Retinal pigment epithelial cell (primary cell): ENCODE measurements at regions not wholly inside any gene's neighbourhood (a gene's known extent, or its start where the extent isn't known, plus 50 kb on each side); places are given as distances from the start of the nearest gene placed in this dataset.

Source experiments
- DNase-seq: peaks from one replicate; pipeline ENCODE4 v3.0.0-alpha.2; 2010; ENCODE audit warnings: low read depth
- H3K4me3 ChIP-seq: 2 replicates; pipeline ENCODE4 v1.5.1; 2011; ENCODE audit warnings: mild to moderate bottlenecking, low read length, control low read depth, moderate library complexity
- CTCF ChIP-seq: conservative IDR thresholded peaks from 2 replicates; pipeline ENCODE4 v1.5.1; 2011; ENCODE audit warnings: low read depth, low read length, control low read depth, inconsistent platforms

DNA sequence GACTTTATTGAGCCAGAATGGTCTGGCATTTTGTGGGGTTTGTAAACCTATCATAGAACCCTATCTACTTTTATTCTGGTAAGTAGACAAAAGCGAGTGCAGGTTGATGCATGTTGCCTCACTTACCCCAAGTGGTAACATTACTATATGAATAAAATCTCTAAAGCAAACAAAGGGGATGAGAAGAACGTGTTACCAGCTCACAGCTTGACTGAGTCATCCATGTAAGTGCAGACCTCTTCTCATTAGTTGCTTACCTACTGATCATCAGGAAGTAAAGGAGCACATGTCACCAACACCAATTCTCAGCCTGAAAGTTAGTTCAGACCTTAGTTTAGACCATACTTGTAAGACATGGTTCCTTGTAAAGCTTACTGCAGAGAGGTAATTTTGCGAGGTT, 1328.3 kb downstream of the C4orf33 start:
- no peak for TF ChIP-seq CTCF
- DNase-seq, result no peak

DNA sequence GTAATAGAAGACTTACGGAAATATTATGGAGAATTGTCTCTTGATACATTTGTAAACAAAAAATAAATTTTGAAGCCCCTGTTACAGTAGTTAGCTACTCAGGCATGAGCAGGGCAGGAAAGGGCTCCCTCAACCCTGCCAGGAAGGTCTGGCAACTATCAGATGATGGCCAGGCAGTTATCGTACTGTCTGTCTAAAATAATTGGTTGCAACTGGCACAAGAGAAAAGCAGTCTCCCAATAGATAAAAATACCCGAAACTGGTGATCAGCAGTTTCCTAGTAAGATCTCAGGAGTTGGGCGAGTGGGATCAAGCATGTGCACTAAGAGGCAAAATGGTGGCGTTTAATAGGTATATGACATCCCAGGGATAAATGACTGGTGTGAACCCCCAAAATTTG, 1336.3 kb downstream of the C4orf33 start:
- no peak for TF ChIP-seq CTCF
- H3K4me3 ChIP-seq, result no peak overlapping the region
- no peak for DNase-seq

More for the DNA sequence above, 1328.3 kb downstream of the C4orf33 start:
- H3K4me3 ChIP-seq, result no peak overlapping the region

GRCh38 chr4:130449741-130450140, 1353.8 kb downstream of the C4orf33 start:
- no peak overlapping the region for H3K4me3 ChIP-seq
- no peak for TF ChIP-seq CTCF
- DNase-seq, result no peak

GRCh38 chr4:130468340-130468739, 1372.4 kb downstream of the C4orf33 start:
- TF ChIP-seq CTCF, result no peak
- H3K4me3 ChIP-seq, result no peak overlapping the region
- DNase-seq, result no peak

DNA sequence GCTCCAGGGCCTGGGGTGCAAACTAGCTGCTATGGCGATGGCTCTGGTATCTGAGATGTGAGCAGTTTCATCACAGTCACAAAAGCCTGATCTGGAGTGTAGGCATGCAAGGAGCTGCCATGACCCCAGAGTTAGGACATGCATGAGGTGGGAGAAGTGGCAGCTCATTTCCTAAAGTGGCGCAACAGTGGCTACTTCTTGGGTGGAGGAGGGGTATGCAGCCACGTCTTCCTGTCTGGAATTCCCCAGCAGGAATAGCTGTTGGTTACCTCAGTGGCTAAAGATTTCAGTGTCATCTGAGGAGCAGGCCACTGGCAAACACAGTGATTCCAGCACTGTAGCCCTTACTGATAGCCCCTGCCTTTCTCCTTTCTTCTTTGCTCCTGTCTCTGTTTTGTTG, 1382.5 kb downstream of the C4orf33 start:
- no peak for TF ChIP-seq CTCF
- H3K4me3 ChIP-seq, result no peak overlapping the region
- DNase-seq, result no peak

- DNase-seq, result no peak
These were observed 1383.1 kb downstream of the C4orf33 start for GRCh38 chr4:130479020-130479419.

More at GRCh38 chr4:130479020-130479419, 1383.1 kb downstream of the C4orf33 start:
- TF ChIP-seq CTCF, result no peak
- H3K4me3 ChIP-seq, result no peak overlapping the region
